WTC11 (cell line): ENCODE measurements at regions not wholly inside any gene's neighbourhood (a gene's known extent, or its start where the extent isn't known, plus 50 kb on each side); places are given as distances from the start of the nearest gene placed in this dataset.

Experiments used
- ATAC-seq: fragments of 200-7000 bp; cut with Tn5 transposase; 2 replicates; pipeline ENCODE4 v1.10.0; 2021; ENCODE audit warnings: mild to moderate bottlenecking, moderate library complexity
- CTCF ChIA-PET: fragments of 300-600 bp; sonication (Branson Sonifier 250); formaldehyde crosslinking; loops from one replicate; lab custom pipeline; 2021; ENCODE audit warnings: antibody characterized with exemption; lab: Charles Lee
- POLR2A ChIA-PET: fragments of 350-600 bp; sonication (Branson Sonifier 250); formaldehyde crosslinking; loops from one replicate; lab custom pipeline; 2021; ENCODE audit warnings: antibody characterized with exemption; lab: Charles Lee
- DNase-seq: peaks from one replicate; pipeline ENCODE4 v3.0.0; 2021; ENCODE audit warnings: low spot score
- H3K27ac Mint-ChIP-seq: 2 replicates; pipeline ENCODE4 v1.8.0; 2021; ENCODE audit warnings: mixed read lengths
- H3K27me3 Mint-ChIP-seq: 2 replicates; pipeline ENCODE4 v1.8.0; 2021; ENCODE audit warnings: low read depth, mild to moderate bottlenecking, moderate library complexity, mixed read lengths
- H3K36me3 Mint-ChIP-seq: 2 replicates; pipeline ENCODE4 v1.8.0; 2021; ENCODE audit warnings: mixed read lengths
- H3K4me1 Mint-ChIP-seq: 2 replicates; pipeline ENCODE4 v1.8.0; 2022; ENCODE audit warnings: mixed read lengths
- H3K4me3 Mint-ChIP-seq: 2 replicates; pipeline ENCODE4 v1.8.0; 2021; ENCODE audit warnings: mild to moderate bottlenecking, moderate library complexity, mixed read lengths
- H3K9me3 Mint-ChIP-seq: 2 replicates; pipeline ENCODE4 v1.8.0; 2021; ENCODE audit warnings: mixed read lengths
- CBFB ChIP-seq: sonication (generic); formaldehyde crosslinking; IDR thresholded peaks from 2 replicates; pipeline ENCODE4 v1.8.1; 2022; ENCODE audit warnings: mild to moderate bottlenecking, low read depth, missing genetic modification reagents
- CREM ChIP-seq: sonication (generic); formaldehyde crosslinking; IDR thresholded peaks from 2 replicates; pipeline ENCODE4 v1.8.1; 2022; ENCODE audit warnings: mild to moderate bottlenecking, missing genetic modification reagents, moderate library complexity
- ETV6 ChIP-seq: sonication (generic); formaldehyde crosslinking; IDR thresholded peaks from 2 replicates; pipeline ENCODE4 v1.8.1; 2022; ENCODE audit warnings: mild to moderate bottlenecking, missing genetic modification reagents
- JUN ChIP-seq: sonication (generic); formaldehyde crosslinking; IDR thresholded peaks from 2 replicates; pipeline ENCODE4 v1.8.0; 2023; ENCODE audit warnings: mild to moderate bottlenecking, missing genetic modification reagents
- MXD4 ChIP-seq: fragments of 250-450 bp; sonication (Bioruptor Pico); IDR thresholded peaks from 2 replicates; pipeline ENCODE4 v1.8.0; 2021; ENCODE audit warnings: mild to moderate bottlenecking, moderate library complexity, borderline replicate concordance
- NFE2L1 ChIP-seq: sonication (generic); formaldehyde crosslinking; IDR thresholded peaks from 2 replicates; pipeline ENCODE4 v1.8.1; 2023; ENCODE audit warnings: missing genetic modification reagents
- NFYB ChIP-seq: sonication (generic); formaldehyde crosslinking; conservative IDR thresholded peaks from 2 replicates; pipeline ENCODE4 v1.8.0; 2022; ENCODE audit warnings: low read depth, missing genetic modification reagents
- NR1H2 ChIP-seq: sonication (generic); formaldehyde crosslinking; IDR thresholded peaks from 2 replicates; pipeline ENCODE4 v1.9.0; 2021; ENCODE audit warnings: mild to moderate bottlenecking, moderate library complexity, missing genetic modification reagents
- NR3C1 ChIP-seq: sonication (generic); formaldehyde crosslinking; conservative IDR thresholded peaks from 2 replicates; pipeline ENCODE4 v1.8.1; 2023; ENCODE audit warnings: low read depth, mild to moderate bottlenecking, missing genetic modification reagents
- TEAD1 ChIP-seq: sonication (generic); formaldehyde crosslinking; IDR thresholded peaks from 2 replicates; pipeline ENCODE4 v1.8.0; 2022; ENCODE audit warnings: mild to moderate bottlenecking, missing genetic modification reagents
- TEAD4 ChIP-seq: sonication (generic); formaldehyde crosslinking; IDR thresholded peaks from 2 replicates; pipeline ENCODE4 v1.8.0; 2022; ENCODE audit warnings: mild to moderate bottlenecking, missing genetic modification reagents
- TP53 ChIP-seq: sonication (generic); formaldehyde crosslinking; IDR thresholded peaks from 2 replicates; pipeline ENCODE4 v1.8.1; 2023; ENCODE audit warnings: mild to moderate bottlenecking, missing genetic modification reagents
- ZBTB21 ChIP-seq: sonication (generic); formaldehyde crosslinking; IDR thresholded peaks from 2 replicates; pipeline ENCODE4 v1.8.1; 2023; ENCODE audit warnings: mild to moderate bottlenecking, missing genetic modification reagents, borderline replicate concordance
- ZNF317 ChIP-seq: sonication (generic); formaldehyde crosslinking; IDR thresholded peaks from 2 replicates; pipeline ENCODE4 v1.8.1; 2023; ENCODE audit warnings: low read depth, mild to moderate bottlenecking, moderate library complexity, missing genetic modification reagents, borderline replicate concordance
- TF ChIP-seq, protein P1 (sequence below): fragments of 200-600 bp; IDR thresholded peaks from 2 replicates; pipeline ENCODE4 v1.8.0; 2022; ENCODE audit warnings: antibody characterized with exemption
- TF ChIP-seq, protein P2 (sequence below): sonication (generic); formaldehyde crosslinking; IDR thresholded peaks from 2 replicates; pipeline ENCODE4 v1.8.0; 2023; ENCODE audit warnings: mild to moderate bottlenecking, missing genetic modification reagents
- TF ChIP-seq, protein P3 (sequence below): sonication (generic); formaldehyde crosslinking; IDR thresholded peaks from 2 replicates; pipeline ENCODE4 v1.8.0; 2022; ENCODE audit warnings: mild to moderate bottlenecking, missing genetic modification reagents
- TF ChIP-seq, protein P4 (sequence below): sonication (generic); formaldehyde crosslinking; IDR thresholded peaks from 2 replicates; pipeline ENCODE4 v1.8.1; 2022; ENCODE audit warnings: mild to moderate bottlenecking, missing genetic modification reagents, moderate library complexity, borderline replicate concordance
- TF ChIP-seq, protein P5 (sequence below): sonication (generic); formaldehyde crosslinking; IDR thresholded peaks from 2 replicates; pipeline ENCODE4 v1.8.1; 2023; ENCODE audit warnings: mild to moderate bottlenecking, missing genetic modification reagents, moderate library complexity
- TF ChIP-seq, protein P6 (sequence below): fragments of 250-450 bp; sonication (Bioruptor Pico); IDR thresholded peaks from 2 replicates; pipeline ENCODE4 v2.1.2; 2022; ENCODE audit warnings: mild to moderate bottlenecking, moderate library complexity
- TF ChIP-seq, protein P7 (sequence below): fragments of 250-450 bp; sonication (Bioruptor Pico); IDR thresholded peaks from 2 replicates; pipeline ENCODE4 v1.9.0; 2021; ENCODE audit warnings: mild to moderate bottlenecking

DNA sequence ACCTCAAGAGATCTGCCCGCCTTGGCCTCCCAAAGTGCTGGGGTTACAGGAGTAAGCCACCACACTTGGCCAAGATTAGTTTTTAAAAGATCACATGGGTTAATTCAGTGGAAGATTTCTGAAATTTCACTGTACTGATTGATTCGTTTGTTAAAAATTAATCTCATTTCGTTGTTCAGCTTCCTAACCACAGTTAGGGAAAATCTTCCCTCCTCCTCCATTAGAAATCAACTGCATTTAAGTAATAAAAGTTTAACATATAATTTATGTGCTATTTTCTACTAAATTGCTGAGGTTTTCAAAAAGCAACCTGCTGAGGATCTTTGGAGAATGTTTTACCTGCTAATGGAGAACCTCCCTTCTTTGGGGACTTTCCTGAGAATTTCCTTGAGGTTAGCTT lies 522.4 kb downstream of the GATA3 start:
- no peak for ATAC-seq
- Mint-ChIP-seq H3K4me1 (no peaks in the 10 kb centered on the region), H3K36me3 (no peaks in the 10 kb centered on the region), H3K9me3 (peaks cover 7% of the 10 kb centered on the region; the same call in 1 of the 2 replicates), H3K27ac (no peak overlapping the region), H3K4me3 (no peak overlapping the region), H3K27me3 (no peaks in the 10 kb centered on the region)
- DNase-seq, result no peak
- TF ChIP-seq, protein P1, sequence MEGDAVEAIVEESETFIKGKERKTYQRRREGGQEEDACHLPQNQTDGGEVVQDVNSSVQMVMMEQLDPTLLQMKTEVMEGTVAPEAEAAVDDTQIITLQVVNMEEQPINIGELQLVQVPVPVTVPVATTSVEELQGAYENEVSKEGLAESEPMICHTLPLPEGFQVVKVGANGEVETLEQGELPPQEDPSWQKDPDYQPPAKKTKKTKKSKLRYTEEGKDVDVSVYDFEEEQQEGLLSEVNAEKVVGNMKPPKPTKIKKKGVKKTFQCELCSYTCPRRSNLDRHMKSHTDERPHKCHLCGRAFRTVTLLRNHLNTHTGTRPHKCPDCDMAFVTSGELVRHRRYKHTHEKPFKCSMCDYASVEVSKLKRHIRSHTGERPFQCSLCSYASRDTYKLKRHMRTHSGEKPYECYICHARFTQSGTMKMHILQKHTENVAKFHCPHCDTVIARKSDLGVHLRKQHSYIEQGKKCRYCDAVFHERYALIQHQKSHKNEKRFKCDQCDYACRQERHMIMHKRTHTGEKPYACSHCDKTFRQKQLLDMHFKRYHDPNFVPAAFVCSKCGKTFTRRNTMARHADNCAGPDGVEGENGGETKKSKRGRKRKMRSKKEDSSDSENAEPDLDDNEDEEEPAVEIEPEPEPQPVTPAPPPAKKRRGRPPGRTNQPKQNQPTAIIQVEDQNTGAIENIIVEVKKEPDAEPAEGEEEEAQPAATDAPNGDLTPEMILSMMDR, result no peak
- TF ChIP-seq NFYB (CRISPR knock-in tag) (no peak), NR3C1 (CRISPR knock-in tag) (no peak), TP53 (CRISPR knock-in tag) (no peak)
- TF ChIP-seq, protein P2, sequence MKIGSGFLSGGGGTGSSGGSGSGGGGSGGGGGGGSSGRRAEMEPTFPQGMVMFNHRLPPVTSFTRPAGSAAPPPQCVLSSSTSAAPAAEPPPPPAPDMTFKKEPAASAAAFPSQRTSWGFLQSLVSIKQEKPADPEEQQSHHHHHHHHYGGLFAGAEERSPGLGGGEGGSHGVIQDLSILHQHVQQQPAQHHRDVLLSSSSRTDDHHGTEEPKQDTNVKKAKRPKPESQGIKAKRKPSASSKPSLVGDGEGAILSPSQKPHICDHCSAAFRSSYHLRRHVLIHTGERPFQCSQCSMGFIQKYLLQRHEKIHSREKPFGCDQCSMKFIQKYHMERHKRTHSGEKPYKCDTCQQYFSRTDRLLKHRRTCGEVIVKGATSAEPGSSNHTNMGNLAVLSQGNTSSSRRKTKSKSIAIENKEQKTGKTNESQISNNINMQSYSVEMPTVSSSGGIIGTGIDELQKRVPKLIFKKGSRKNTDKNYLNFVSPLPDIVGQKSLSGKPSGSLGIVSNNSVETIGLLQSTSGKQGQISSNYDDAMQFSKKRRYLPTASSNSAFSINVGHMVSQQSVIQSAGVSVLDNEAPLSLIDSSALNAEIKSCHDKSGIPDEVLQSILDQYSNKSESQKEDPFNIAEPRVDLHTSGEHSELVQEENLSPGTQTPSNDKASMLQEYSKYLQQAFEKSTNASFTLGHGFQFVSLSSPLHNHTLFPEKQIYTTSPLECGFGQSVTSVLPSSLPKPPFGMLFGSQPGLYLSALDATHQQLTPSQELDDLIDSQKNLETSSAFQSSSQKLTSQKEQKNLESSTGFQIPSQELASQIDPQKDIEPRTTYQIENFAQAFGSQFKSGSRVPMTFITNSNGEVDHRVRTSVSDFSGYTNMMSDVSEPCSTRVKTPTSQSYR (CRISPR knock-in tag), result no peak
- POLR2A ChIA-PET, result interaction anchor here (0.6 kb wide), 1 partner anchor 17 kb away, joined by 6 read pairs; no protein-coding TSS in a partner anchor
- CTCF ChIA-PET, result no interaction called here

DNA sequence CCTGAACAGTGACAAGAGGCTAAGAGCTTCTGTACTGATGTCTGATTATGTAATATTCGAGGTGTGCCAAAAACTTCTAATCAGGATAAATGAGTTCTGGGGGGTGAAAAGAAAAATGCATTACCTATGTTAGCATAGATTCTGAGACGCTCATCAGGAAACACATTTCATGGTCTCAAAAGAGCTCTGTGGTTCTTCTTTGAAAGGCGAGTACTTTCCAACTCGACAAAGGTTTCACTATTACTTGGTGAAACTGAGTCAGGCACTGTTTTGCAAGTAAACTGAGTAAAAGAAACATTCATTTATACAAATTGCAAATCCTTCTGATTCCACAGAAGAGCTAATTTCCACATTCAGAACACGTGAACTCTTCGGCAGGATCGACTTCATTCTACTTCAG lies 523.2 kb downstream of the GATA3 start:
- CTCF ChIA-PET, result no interaction called here
- POLR2A ChIA-PET, result no interaction called here
- no peaks in the 10 kb centered on the region for H3K27me3 Mint-ChIP-seq
- ATAC-seq (no peak), DNase-seq (no peak)
- no peak overlapping the region for H3K27ac Mint-ChIP-seq
- H3K36me3 Mint-ChIP-seq, result no peaks in the 10 kb centered on the region
- no peak overlapping the region for H3K4me3 Mint-ChIP-seq
- H3K4me1 Mint-ChIP-seq, result no peaks in the 10 kb centered on the region
- peaks cover 7% of the 10 kb centered on the region; the same call in 1 of the 2 replicates for H3K9me3 Mint-ChIP-seq
- TF ChIP-seq, protein P3, sequence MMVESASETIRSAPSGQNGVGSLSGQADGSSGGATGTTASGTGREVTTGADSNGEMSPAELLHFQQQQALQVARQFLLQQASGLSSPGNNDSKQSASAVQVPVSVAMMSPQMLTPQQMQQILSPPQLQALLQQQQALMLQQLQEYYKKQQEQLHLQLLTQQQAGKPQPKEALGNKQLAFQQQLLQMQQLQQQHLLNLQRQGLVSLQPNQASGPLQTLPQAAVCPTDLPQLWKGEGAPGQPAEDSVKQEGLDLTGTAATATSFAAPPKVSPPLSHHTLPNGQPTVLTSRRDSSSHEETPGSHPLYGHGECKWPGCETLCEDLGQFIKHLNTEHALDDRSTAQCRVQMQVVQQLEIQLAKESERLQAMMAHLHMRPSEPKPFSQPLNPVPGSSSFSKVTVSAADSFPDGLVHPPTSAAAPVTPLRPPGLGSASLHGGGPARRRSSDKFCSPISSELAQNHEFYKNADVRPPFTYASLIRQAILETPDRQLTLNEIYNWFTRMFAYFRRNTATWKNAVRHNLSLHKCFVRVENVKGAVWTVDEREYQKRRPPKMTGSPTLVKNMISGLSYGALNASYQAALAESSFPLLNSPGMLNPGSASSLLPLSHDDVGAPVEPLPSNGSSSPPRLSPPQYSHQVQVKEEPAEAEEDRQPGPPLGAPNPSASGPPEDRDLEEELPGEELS, result no peak
- TF ChIP-seq TEAD1 (no peak), TEAD4 (CRISPR knock-in tag) (no peak), JUN (no peak), MXD4 (CRISPR knock-in tag) (no peak), NFE2L1 (CRISPR knock-in tag) (no peak), NR1H2 (CRISPR knock-in tag) (no peak), ZBTB21 (CRISPR knock-in tag) (no peak), ZNF317 (CRISPR knock-in tag) (no peak), CBFB (no peak), ETV6 (CRISPR knock-in tag) (no peak), CREM (CRISPR knock-in tag) (no peak)
- TF ChIP-seq, protein P4, sequence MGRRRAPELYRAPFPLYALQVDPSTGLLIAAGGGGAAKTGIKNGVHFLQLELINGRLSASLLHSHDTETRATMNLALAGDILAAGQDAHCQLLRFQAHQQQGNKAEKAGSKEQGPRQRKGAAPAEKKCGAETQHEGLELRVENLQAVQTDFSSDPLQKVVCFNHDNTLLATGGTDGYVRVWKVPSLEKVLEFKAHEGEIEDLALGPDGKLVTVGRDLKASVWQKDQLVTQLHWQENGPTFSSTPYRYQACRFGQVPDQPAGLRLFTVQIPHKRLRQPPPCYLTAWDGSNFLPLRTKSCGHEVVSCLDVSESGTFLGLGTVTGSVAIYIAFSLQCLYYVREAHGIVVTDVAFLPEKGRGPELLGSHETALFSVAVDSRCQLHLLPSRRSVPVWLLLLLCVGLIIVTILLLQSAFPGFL (CRISPR knock-in tag), result no peak
- TF ChIP-seq, protein P5, sequence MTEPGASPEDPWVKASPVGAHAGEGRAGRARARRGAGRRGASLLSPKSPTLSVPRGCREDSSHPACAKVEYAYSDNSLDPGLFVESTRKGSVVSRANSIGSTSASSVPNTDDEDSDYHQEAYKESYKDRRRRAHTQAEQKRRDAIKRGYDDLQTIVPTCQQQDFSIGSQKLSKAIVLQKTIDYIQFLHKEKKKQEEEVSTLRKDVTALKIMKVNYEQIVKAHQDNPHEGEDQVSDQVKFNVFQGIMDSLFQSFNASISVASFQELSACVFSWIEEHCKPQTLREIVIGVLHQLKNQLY (CRISPR knock-in tag), result no peak
- TF ChIP-seq, protein P6, sequence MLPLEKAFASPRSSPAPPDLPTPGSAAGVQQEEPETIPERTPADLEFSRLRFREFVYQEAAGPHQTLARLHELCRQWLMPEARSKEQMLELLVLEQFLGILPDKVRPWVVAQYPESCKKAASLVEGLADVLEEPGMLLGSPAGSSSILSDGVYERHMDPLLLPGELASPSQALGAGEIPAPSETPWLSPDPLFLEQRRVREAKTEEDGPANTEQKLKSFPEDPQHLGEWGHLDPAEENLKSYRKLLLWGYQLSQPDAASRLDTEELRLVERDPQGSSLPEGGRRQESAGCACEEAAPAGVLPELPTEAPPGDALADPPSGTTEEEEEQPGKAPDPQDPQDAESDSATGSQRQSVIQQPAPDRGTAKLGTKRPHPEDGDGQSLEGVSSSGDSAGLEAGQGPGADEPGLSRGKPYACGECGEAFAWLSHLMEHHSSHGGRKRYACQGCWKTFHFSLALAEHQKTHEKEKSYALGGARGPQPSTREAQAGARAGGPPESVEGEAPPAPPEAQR (CRISPR knock-in tag), result no peak
- TF ChIP-seq, protein P7, sequence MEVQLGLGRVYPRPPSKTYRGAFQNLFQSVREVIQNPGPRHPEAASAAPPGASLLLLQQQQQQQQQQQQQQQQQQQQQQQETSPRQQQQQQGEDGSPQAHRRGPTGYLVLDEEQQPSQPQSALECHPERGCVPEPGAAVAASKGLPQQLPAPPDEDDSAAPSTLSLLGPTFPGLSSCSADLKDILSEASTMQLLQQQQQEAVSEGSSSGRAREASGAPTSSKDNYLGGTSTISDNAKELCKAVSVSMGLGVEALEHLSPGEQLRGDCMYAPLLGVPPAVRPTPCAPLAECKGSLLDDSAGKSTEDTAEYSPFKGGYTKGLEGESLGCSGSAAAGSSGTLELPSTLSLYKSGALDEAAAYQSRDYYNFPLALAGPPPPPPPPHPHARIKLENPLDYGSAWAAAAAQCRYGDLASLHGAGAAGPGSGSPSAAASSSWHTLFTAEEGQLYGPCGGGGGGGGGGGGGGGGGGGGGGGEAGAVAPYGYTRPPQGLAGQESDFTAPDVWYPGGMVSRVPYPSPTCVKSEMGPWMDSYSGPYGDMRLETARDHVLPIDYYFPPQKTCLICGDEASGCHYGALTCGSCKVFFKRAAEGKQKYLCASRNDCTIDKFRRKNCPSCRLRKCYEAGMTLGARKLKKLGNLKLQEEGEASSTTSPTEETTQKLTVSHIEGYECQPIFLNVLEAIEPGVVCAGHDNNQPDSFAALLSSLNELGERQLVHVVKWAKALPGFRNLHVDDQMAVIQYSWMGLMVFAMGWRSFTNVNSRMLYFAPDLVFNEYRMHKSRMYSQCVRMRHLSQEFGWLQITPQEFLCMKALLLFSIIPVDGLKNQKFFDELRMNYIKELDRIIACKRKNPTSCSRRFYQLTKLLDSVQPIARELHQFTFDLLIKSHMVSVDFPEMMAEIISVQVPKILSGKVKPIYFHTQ (CRISPR knock-in tag), result no peak
